Right hindlimb (tissue), 1 donor: ENCODE measurements at regions not wholly inside any gene's neighbourhood (a gene's known extent, or its start where the extent isn't known, plus 50 kb on each side); places are given as distances from the start of the nearest gene placed in this dataset.

ENCODE experiments used
- DNase-seq: peaks from one replicate; pipeline ENCODE4 v3.0.0-alpha.2; 2018

DNA sequence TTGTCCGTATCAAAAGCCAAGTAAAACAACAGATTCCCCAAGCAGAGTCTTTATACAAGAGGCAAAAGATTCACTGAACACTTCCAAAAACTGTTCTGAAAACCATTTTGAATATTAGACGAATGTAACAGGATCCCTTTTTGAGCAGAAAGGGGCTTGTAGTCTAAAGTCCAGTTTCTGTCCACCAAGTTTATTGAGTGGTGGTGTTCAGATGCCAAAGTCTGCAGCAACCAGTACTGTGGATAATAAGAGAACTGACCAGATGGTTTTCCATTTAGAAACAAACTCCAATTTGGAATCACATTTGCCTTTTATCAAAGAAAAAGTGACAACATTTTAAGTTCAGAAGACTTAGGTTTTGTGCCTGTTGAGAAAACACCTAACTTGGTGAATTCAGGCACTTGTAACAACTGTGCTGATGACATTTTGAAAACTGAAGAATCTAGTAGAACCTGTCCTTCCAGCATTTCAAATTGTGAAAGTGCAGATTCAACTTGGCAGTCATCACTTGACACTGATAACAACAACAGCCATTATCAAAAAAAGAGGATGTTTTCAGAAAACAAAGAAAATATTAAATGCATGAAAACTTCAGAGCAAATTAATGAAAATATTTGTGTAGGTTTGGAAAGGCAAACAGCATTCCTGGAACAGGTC lies 217.1 kb downstream of the CSNK2A3 start:
- no peak for DNase-seq

DNA sequence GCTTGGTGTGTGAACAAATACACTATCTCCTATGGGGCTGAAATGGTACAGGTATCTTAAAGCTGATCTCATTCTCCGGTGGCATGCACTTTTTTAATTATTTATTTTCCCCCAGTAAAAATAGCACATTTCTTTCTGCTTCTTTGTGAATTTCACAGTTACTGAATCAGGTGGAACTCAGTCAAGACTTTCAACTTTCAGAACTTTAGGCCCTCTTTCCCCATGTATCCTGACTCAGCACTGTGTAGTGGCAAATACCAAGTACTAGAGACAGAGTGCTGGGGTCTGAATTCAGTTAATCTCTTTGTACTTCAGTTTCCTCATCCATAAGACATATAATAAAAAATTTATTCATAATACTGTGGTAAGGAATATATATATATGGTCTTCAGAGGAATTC lies 223.9 kb downstream of the CSNK2A3 start:
- DNase-seq: no peak

DNA sequence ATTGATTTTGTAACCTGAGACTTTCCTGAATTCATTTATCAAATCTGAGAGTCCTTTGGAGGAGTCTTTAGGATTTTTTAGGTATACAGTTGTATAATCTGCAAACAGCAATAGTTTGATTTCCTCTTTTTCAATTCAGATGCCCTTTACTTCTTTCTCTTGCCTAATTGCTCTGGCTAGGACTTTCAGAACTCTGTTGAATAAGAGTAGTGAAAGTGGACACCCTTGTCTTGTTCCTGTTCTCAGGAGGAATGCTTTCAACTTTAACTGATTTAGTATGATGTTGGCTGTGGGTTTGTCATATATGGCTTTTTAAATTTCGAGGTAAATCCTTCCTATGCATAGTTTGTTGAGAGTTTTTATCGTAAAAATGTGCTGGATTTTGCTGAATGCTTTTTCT lies 227.4 kb downstream of the CSNK2A3 start:
- DNase-seq: no peak

DNA sequence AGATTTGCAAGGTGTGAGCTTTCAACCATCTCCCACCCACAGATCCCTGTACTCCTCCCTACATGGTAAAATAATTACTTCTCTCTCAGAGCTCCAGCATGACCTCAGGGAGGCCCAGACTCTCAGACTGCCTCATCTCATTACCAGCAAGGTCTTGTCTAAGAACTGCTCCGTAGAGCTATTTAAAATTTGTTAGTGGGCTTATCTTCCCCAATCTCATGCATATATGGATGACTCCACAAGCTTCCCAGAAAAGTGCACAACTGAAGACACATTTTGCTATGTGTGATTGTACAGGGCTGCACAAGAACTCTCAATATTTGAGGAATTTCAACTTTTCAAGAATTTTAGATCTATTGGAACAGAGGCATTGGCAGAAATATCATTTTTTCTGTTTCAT lies 230.3 kb downstream of the CSNK2A3 start:
- no peak for DNase-seq

DNA sequence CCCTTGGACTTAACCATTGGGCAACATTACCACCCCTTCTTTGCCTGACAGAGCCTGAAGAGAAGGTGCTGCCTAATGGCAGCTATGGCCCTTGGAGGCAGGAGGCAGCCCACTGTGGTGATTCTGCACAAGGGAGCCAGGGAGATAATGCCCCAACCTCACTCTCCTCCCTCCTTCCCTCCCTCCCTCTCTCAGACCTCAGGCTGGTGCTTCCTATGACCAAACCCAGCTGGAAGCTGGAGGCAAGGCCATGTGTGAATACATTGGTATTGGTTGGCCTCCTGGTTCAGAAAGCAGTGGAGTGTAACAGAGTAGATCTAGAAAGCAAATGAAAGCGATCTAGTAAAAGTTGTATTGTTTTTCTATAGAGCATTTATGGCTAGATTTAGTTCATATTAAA lies 233.1 kb downstream of the CSNK2A3 start:
- DNase-seq: no peak

DNA sequence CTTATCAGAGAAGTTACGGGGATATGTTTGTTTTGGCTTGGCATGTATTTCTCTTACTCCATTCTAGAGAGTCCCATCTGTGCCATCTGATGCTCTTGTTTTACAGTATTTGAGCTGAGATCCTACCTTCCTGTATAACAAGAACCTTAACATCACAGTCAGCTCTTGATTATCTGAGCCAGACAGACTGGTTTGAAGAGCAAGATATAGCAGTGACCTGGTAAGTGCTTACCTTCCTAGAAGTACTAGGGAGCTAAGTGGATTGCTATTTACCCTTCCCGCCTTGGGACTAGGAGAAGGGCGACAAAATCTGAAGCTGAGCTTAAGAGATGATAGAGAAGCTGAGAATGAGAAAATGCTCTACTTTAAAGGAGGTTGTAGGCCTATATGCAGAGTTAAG lies 235.3 kb downstream of the CSNK2A3 start:
- DNase-seq: no peak

DNA sequence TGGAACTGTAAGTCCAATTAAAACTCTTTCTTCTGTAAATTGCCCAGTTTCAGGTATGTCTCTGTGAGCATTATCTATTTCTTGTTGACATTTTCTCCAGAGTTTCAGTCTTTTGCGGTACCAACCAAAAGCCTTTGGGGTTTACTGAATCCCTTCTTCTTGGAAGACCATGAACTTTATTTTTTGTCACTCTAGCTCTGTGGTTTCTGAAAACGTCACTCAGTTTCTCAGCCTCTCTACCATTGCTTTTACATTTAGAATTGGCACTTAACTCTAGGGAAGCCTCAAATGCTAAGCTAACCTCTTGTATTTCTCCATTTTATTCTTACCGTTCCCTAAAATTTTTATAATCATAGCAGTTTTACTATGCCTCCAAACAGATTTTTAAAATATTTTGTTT lies 237.6 kb downstream of the CSNK2A3 start:
- no peak for DNase-seq

DNA sequence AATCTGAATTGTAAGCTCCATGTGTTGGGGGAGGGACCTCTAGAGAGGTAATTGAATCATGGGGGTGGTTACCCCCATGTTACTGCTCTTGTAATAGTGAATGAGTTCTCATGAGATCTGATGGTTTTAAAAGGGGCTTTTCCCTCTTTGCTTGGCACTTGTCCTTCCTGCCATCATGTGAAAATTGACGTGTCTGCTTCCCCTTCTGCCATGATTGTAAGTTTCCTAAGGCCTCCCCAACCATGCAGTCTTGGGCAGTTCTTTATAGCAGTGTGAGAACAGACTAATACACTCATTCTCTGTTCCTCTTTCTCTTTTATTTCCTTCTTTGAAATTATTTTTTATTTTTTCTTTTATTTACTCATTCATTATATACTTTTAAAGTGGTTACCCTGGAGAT lies 239.4 kb downstream of the CSNK2A3 start:
- DNase-seq: no peak

DNA sequence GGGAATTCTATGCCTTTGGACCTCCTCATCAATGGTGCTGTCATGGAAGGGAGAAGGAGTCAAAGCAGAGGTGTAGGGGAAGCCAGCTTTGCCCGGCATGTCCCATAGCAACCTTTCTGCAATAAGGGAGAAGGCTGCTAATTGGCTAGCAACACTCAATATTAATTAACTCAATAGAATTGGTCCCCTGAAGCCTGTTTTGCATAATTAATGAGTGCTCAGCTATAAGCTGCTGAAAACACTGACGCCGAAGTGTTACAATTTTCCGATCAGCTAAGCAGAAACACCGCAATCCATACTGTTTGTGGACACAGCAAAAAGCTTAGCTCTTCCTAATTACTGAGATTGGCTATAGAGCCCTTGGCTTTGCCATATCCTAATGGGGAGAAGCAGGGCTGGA lies 245.0 kb downstream of the CSNK2A3 start:
- DNase-seq: no peak

DNA sequence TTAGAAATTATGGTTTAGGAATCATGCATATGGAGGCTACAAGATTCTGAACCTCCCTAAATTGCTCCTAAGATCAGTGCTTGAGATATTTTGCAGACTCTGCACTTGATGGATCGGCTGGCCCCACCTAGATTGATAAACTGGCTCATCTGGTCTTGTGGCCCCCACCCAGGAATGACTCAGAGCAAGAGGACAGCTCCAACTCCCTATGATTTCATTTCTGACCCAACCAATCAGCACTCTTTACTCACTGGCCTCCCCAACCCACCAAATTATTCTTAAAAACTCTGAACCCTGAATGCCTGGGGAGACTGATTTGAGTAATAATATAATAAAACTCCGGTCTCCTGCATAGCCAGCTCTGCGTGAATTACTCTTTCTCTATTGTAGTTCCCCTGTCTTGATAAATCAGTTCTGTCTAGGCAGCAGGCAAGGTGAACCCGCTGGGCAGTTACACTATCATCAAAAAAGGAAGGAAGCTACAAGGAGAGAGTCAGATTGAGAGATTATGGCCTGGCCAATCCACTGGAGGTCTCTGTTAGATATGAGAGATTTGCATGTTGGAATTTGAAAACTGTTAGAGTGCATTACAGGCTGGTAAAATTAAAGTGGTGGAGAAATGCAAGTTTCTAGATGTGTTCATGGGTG lies 245.8 kb downstream of the CSNK2A3 start:
- no peak for DNase-seq

DNA sequence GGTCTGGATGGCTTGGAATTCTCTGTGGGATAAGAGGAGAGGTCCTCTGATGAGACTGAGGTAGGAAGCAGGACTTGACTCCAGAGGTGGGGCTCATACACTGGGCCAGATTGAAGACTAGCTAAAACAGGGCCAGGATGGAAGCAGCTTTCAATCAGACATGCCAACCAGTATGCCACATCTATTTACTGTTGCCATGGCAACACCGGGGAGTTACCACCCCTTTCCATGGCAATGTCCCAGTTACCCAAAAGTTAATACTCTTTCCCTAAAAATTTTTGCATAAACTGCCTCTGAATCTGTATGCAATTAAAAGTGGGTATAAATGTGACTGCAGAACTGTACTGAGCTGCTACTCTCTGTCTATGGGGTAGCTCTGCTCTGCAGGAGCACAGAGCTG lies 247.5 kb upstream of the ZBED5 start:
- DNase-seq: no peak

DNA sequence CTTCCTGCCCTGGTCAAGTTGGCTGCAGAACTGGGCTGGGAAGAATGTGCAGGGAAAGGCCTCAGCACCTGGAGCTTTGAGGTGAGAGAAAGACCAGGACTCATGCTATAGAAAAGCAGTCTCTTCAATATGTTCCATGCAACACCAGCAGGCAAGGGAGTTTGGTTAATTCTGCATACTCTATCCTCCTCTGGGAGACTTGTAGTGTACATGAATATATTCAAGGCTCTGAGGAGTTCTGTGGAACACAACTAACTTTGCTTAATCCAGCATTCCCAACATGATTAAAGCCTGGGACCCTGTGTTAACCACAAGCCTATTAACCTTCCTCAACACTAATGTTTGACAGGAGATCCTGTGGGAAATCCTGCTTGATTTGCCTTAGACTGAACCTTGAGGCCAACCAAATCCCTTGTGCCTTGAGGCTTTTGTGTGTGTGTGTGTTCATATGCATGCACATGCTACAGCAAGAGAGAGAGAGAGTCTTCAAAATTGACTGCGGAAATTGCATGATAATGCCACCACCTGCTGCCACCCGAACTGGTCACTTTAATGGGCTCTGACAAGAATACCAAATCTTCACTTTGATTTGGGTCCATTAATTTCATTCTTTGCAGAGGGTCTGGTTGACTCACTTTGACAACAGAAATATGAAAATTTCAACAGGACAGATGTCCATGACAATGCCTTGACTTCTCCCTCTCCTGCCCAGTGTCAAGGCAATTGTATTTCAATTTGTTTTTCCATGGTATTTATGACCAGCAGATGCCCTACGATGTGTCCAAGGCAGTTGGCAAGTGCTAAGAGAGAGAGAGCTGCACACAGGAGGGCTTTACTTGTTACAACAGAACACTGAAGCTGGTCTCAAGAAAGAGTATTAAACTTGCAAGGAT lies 238.2 kb upstream of the ZBED5 start:
- DNase-seq: no peak

DNA sequence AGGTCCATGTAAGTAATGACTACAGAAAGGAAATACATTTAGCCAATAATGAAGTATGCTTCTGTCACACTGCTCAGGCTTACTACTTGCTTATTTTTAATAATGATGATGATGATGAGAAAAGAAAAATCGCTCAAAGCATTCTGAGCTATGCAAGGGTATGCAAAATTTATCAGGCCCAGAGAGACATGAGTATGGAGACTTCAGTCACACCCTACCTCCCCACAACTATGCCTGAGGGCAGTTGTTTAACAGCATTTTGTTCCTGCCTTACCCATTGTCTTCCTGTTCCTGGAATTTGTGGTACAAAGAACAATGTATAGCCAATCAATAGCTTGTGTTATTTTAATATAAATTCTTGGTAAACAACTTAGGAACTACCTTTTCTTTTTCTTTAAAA lies 232.6 kb upstream of the ZBED5 start:
- no peak for DNase-seq

DNA sequence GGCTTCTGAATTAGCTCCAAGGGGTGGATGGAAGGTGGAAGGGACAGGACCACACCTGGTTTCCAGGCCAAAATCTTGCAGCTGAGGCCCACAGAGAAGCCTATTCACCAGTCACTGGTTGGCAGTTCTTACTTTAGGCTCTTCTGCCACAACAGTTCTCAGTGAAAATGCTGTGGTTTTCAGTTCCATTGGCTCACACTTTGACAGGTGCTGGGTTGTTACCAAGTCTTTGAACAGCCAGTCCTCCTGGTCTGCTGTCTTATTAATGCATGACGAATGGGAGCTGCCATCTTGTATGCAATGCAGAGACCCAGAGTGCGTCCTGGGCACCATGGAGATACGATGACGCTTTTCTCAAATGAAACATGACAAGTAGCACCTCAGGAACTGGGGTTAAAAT lies 232.0 kb upstream of the ZBED5 start:
- DNase-seq: no peak

DNA sequence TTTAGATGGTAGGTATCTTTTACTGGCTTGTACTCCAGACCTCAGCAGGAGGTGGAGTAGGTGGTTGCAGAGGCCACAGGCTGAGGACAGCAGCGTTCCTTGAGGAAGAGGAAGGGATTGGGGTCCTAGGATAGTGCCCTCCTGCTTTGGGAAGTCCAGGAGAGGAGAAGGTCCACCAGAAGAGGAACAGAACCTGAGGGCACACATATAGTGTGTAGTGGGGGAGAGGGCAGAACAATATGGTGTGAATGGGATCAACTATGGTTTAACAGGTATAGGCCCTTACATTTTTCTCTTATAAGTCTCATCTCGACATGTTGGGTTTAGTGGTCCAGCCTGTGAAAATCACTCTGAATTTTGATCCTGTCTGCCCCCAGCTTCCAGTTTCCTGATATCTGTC lies 229.1 kb upstream of the ZBED5 start:
- no peak for DNase-seq

DNA sequence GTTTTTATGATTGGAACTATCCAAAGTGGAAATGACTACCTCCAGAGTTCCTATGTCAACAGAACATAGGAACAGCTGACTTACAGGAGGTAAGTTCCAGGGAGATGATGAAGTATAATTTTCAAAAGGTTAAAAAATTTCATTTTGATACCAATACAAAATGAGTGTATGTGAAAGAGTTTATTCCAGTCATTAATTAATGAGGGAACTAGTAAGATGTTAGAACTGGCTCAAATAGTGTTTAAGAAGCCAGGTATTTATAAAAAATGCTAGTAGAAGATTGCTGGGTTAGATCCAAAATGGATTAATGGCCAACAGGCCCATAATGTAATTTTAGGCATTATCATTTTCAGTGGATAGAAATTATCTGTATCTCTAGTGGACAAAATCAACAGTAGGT lies 227.7 kb upstream of the ZBED5 start:
- no peak for DNase-seq

DNA sequence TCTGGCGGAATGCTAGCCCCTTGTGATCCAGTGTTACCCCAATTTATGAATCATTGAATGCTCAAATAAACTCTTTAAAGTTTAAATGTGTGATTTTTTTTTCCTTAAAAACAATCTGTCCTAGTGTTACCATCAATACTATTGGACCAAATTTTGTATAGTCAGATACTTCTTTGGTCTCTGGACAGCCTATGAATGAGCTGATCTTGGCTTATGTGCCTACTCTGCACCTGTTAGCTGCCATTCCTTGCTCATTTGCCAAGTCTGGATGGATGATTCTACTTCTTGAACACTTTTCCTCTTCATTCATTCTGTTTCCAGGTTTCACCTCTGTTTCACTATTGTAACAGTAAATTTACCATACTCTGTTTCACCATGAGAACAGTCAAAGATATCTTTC lies 226.5 kb upstream of the ZBED5 start:
- no peak for DNase-seq

DNA sequence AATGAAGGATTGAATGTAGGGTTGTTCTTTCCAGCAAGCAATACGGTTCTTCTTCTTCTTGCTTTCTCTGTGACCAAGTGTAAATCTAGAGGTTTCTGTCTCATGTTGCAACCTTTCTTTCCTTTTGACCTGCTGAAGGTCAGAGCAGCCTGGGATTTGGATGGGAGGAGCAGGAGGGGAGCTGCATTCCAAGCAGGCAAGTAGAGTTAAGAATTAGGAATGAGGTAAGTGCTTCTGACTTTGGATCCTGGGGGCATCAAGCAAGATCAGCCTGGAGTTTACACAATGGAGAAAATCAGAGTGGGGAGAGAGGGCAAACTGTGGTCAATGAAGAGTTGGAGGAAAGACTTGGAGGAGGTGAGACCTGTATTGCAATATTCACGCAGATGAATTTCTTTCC lies 225.6 kb upstream of the ZBED5 start:
- no peak for DNase-seq

DNA sequence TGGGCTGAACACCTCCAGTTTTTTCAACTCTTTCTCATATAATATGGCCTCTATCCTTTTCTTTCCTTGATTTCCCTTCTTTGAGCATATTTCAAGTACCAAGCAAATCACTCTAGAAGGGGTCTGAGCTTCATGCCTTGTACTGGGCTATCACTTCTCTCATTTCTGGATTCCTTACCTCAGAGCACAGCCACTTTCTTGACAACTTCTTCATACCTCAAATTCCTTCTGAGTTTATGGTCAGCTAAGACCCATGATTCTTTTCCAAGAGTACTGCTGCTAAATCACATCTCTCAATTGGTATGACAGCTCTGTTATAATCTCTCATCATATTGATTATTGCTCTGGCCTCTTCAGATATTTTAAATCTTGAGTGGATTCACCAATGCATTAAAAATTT lies 224.8 kb upstream of the ZBED5 start:
- DNase-seq: no peak

DNA sequence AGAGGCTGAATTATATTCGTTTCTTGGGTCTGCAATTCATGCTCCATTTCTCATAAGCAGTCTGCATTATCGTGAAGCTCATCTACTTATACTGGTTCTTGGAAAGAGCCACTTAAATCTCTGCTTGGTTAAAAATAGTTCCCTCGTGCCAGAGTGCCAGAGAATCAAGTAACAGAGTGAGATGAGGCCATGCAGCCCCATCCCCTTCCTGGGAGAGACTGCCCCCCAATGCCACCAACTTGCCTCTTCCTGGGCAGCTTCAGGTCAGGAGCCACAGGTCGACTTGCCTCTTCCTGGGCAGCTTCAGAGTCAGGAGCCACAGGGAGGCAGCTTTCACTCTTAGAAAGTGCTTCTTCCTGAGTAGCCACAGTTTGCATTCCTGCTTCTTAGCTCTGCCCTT lies 223.9 kb upstream of the ZBED5 start:
- DNase-seq: no peak

DNA sequence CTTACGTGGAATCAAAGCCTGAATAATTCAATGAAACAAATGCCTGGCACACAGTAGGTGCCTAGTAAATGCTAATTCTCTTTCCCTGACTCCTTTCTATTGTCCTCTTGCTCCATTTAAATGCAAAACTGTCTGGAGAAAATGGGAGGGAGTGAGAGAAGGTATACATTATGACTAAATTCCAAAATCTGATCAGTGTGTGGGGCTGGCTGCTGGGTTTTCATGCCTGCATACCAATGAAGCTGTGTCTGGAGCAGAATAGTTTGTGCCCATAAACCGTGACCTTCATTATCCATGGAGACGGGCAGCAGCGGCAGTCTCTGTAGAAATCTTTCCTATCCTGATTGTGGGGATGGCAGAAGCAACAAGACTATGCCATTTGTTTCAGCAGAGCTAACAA lies 223.4 kb upstream of the ZBED5 start:
- DNase-seq: no peak

DNA sequence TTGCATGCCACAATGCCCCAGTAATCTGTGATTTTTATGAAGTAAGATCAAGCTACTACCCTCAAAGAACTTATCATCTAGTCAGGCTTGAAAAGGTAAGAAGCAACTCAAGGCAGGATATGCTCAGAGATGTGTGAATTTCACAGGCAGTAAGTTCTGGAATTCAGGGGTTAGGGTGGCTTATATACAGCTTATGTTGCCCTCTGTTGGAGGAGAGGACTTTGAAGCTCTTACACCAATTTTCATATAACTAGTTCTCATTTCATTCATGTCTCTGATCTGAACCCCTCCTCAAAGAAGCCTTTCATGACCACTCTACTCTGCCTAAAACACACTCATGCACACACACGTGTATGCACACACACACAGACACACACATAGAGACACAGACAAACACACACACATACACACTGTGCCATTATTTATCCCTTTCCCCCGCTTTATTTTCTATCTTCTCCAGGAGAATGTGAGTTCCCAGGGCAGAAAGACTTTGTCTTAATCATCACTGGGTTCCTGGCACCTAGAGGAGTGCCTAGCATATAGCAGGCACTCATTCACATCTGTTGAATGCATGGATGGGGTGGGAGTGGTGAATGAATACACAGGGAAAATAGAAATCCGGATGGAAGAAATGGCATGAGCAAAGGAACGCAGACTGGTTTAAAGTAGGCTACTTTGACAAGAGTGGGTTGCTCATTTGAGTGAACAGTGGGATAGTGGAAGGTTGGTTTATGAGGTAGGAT lies 220.7 kb upstream of the ZBED5 start:
- no peak for DNase-seq

DNA sequence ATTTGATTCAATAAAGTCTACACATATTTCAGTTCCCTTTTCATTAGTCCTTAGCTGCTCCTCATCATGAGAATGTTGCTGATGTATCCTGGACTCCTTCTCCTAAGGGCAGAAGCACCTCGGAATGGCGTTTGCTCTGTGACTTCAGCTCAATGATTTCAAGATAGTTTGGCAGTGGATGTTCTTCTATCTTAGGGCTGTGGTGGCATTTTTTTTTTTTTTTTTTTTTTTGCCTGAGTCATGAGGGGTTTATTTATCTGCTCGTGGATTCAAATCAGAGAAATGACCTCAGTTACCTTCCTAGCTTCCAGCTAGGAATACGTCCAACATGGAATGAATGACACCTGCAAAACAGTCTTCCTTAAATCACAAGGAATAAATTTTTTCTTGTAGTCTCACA lies 220.0 kb upstream of the ZBED5 start:
- no peak for DNase-seq

DNA sequence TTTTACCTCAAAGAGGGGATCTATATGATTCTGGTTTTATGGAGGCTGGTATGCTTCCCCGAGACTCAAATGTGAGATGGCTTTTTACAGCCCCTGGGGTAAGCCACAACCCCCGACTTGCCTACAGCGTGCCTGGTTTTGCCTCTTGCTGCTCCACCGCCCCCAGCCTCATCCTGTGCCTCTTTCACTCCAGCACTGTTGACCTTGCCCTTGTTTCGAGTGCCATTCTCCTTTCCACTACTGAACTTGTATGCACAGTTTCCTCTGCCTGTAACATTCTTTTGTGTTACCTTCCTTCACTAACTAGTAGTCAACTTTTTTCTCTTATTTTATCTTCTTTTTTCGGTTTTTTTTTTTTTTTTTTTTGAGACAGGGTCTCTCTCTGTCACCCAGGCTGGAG lies 219.0 kb upstream of the ZBED5 start:
- DNase-seq: no peak
